ENCODE measurements at regions not wholly inside any gene's neighbourhood (a gene's known extent, or its start where the extent isn't known, plus 50 kb on each side); places are given as distances from the start of the nearest gene placed in this dataset.

DNA sequence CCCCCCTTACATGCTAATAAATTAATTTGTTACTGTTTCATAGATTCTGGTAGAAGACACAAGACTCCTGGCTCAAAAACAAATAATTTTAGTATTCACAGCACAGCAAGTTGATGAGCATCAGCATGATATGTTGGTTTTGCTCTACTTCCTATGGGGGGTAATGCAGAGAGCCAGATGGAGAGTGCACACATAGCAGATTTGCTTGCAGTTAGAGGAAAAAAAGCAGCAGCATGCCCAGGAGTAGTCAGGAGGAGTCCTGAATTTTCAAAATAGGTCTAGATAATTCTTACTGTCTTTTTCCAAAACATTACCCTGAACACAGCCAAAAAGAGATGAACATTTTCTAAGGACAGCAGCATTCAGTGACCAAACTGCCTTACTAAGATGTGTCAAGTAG lies 261.3 kb downstream of the COX7C start:
- DNase-seq (ENCODE audit: low read depth) = no peak

DNA sequence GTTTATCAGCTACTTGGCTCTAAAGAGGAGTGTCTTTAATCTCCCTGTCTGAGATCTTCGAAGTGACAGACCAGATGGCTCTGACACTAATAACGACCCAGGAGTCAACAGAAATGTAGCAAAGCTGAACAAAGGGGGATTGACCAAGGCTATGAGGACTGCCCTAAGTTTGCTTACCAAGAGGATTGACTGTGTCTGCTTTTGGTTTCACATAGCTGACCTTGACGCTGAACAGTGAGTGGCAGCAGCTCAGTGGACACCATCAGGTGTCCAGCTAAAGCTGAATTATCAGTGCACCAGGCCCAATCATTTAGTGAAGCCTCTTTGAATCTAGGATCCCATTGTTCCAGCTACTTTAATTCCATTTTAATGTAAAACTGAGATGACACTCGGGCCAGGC lies 262.6 kb downstream of the COX7C start:
- DNase-seq (ENCODE audit: low read depth) = no peak

DNA sequence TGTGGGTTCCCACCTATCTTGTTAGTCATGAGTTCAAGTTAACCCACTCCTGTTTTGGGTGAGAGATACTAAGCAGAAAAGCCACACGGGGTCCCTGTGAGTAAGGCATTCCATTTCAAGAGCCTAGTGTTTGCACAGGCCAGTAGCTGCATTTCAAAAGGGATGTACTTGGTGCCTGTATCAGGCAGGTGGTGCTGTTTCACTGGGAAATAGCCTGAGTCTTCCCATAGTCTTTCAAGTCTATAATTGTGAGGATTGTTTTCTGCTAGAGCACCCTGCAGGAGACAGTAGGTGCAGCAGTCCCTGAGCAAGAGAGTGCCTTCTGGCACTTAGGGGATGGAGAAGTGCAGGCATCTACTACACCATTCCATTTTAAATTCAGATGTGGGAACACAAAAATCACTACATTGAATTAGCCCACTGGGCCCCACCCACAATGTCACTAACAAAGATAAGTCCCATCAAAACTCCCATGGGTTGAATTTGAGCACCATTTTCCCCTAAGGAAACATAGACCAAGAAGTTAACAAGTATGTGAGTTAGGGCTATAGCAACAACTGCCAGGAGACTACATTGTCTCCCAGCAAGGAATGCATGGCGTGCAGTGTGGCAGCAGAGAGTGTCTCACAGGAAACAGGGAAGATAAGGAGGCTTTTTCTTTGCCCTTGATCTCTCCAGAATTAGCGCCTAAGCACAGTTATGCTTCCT lies 263.2 kb downstream of the COX7C start:
- peak; percentile 1 for DNase-seq (ENCODE audit: low read depth)

DNA sequence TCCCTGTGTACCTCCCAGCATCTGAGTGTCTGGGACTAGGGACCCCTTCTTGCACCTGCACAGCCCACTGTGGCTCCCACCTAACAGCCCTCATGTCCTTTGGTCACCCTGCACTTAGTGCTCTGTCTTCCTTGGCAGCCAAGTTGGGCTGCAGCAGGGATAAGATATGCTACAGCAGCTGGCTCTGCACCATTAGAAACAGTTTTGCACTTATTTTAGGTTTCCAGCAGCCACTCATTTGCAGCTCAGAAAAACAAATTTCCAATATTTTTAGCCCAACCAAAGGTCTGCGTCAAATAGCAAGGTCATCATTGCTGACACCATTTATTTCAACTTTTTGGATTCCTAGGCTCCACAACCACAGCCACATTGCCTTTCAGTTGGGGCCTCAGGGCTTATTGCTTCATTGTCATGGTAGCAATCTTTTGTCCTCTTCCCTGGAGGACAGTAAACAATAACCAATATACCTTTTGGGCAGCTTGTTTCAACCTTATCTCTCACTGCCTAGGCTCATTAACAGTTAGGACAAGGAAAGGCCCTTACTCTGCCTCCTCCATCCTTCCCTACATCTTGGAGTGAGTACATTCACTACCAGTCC lies 263.9 kb downstream of the COX7C start:
- DNase-seq (ENCODE audit: low read depth) = no peak

DNA sequence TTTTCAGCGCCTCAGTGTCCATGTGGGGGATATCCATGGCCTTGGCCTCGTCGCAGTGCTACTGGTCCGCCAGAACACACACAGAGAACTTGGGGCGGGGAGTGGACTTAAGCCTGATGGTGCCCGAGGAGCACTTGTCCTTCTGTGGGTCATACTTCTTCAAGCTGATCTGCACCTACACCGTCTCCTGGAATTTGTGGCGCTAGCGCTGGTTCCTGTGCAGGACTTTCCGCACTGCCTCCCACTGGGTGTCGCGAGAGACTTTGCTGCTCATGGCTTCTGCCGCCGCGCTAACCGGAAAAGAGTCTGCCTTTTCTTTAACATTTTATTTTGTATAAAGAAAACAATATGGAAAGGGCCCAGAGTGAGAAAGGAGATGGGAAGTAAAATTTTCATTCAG lies 266.9 kb downstream of the COX7C start:
- DNase-seq (ENCODE audit: low read depth) = no peak

DNA sequence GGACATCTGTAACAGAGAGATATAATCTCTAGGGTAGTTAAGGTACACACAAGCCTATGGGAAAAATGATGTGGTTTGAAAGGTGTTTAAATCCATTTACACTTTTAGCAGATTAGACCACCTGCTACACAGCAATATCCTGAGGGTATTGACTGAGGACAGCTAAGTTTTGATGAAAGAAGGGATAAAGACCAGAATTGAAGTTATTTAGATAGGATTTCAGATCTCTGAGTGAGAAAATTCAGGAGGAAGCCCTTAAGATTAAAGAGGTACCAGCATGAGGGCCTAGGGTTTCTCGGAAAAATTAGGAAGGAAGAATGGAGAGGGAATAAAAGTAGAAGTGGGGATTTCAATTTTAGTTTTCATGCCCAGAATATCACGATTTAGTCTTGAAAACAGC lies 267.3 kb downstream of the COX7C start:
- no peak for DNase-seq (ENCODE audit: low read depth)

DNA sequence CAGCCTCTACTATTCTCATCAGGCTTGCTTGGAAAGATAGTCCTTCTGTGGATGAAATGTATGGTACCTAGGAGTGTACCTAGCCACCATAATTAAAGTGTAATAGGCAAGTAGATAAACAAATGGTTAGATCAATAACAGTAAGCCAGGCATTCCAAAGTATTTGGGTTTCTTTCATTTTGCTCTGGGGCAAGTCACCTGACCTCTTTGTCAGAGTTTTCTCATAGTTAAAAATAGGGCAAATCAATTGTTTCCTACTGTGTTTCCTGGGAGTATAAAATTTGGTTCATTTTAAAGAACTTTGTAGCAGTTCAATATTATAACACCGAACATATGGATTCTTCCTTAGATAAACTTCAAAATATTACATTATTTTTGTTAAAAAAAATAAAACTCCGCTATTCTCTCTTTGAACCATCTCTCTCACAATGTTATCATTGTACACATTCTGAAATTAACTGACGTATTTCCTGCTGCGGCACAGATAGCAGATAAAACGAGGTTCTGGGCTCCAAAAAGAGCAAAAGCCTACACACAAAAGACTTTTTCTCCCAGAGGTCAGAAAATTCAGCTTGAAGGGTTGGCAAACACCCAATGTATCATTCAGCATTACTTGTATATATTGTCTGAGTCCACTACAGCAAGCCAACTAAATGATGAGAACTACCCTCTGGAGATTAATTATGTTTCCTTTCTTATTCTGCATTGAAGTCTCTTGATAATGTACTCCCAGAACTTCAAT lies 267.9 kb downstream of the COX7C start:
- no peak for DNase-seq (ENCODE audit: low read depth)

DNA sequence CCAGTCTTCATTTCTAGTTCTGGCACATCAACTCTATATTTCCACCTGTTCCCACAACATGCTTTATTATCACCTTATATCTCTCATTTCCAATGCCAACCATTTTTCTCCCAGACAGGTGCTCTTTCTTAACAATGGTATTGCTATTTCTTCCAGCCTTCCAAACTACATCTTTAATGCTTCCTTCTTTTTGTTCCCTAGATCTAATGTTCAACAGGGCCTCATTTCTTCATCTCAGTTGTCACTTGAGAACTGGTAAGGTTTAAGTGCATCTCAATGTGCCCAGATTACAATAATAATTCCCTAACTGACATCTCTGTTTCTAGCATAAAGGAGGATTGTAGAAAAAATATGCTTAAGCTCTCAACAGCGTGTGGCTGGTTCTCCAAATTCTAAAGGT lies 272.6 kb downstream of the COX7C start:
- no peak for DNase-seq (ENCODE audit: low read depth)

DNA sequence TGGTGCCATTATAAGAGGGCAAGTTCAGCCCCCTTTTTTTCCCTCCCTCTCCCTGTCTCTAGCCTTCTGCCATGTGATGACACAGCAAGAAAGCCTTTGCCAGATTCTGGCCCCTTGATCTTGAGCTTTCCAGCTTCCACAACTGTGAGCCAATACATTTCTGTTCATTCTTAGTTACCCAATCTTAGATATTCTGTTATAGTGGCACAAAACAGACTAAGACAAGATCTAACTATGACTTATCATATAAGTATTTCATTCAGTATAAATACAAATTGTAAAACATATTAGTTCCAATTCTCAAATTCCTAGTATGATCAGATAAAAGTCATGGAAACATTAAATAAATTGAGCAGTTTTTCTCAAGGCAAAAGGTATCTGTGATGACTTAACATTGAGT lies 276.3 kb downstream of the COX7C start:
- DNase-seq (ENCODE audit: low read depth) = no peak

DNA sequence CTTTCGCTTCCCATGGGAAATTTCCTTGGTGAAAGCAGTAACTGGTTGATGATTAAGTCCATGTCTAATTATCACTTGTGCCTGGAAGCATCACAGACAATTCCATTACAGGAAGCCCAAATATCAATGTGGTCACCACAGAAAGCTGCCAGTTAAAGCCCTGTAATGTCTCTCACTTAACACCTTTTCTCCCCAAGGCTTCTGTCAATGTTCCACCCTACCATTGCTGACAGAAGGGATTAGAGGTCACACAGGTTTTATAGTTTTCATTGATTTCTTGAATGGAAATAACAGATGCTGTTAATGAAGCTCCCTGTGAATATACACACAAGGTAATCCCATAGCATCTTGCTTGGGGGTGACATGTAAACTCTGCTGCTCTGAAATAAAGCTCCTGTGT lies 279.2 kb downstream of the COX7C start:
- DNase-seq (ENCODE audit: low read depth) = no peak

DNA sequence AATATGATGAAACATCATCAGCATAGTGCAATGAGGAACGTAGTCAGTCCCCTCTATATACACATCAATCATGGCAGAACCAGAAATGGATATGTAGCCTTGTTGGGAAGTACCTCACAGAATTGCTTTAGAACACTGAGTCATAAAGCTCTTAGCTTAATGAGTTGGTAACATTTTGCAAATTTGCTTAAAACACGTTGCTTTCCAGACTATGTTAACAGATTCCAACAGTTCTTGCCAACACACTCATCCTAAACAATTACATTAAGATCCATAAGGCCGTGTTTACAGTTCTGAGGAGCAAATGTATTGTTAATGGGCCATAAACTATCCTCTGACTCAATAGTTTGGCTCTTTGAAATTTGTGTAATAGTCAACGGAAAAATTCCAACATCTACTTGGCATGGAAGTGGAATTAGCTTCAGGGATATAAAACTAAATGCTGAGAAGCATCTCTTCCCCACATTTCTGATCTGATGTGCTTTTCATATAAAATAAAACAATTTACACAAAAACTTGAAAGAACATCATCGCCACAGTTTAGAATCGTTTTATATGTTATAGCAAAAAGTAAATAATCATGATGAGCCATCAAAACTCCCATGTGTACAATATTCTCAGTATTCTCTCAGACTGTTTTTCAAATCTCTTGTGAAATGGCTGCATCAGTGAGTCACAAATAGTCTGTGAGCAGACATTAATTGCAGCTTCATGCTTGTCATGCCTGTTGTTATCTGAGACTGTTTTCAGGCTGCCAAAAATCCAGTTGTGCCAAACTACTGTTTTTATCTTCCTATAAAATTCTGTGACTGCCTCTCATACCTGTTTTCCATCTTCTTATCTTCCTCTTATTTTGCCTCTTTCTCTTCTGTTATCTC lies 291.9 kb downstream of the COX7C start:
- DNase-seq (ENCODE audit: low read depth) = no peak

DNA sequence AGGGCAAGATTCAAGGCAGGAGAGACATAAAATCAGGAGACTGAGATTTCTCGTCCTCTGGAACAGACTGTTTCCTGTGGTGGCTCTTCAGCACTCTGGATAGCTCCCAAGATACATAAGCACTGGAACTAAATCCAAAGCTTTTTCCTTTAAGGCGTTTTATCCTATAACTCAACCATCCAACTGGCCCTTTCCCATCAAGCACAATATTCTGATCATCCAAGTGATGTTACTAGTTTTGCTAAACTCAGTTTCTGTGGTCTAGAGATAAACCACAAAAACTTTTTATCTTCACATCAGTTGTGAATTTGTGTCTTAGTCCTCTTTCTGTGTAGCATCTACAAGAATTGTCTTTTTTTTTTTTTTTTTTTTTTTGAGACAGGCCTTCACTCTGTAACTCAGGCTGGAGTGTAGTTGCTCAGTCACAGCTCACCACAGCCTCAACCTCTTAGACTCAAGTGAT lies 299.4 kb downstream of the COX7C start:
- DNase-seq (ENCODE audit: low read depth) = no peak

DNA sequence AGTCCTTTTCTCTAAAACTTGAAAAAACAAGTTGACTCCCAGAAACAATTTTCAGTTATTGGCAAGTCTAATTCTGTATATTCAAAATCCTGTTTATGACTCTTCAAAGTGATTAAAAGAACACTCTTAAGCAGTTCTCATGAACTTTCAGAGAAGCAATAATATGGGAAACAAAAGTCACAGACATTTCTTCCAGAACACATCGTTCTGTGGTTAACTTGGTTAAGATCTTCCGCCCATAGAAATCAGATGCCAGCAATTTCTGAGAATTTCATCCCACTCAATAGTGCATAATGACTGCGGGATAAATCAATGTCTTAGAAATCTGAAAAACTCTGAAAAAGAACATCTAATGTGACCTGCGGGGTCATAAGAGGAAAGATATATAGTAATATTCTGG lies 300.5 kb downstream of the COX7C start:
- DNase-seq (ENCODE audit: low read depth) = no peak

DNA sequence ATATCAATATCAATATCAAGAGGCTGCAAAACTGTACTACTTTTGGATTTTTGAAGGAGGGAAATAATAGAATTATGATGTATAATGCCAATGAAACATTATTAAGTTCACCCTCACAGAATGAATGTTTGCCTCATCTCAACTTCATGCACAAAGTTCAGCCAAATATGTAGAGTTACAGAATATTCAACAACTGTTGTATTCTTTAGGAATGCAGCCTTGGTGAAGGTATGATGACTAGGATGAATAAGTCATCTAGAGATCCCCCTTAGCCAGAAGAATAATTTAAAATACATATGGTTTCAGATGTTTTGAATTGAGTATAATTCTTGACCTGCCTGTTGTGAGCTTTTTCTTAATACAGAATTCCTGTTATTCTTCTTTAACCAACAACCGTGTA lies 308.3 kb downstream of the COX7C start:
- DNase-seq (ENCODE audit: low read depth) = no peak

DNA sequence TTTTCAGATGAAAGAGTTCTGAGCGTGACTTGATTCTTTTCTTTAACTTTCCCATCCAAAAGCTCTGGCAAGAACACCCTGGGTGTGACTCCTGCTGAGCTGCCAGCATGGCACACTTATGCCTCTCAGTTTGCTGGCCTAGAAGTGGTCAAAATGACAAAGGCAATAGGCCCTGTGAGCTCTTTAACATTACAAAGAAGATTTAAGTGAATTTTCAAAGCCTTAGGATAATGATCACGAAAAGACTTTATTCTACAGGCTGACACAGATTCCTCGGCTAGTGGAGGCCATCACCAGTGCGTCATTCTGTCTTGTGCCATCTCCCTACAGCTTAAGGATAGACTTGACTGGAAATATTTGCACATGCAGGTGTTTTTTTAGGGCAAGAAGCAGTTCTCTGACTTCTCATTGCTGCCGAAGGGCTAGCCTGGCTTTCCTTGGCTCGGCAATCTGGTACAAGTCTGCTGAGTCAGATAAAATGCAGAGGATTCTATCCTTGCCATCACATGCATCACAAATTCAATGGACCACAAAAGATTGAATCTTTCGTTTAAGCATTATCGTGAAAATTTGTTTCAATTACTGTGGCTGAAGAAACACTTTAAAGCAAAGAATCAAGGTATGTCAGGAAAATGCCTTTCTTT lies 311.5 kb downstream of the COX7C start:
- no peak for DNase-seq (ENCODE audit: low read depth)

DNA sequence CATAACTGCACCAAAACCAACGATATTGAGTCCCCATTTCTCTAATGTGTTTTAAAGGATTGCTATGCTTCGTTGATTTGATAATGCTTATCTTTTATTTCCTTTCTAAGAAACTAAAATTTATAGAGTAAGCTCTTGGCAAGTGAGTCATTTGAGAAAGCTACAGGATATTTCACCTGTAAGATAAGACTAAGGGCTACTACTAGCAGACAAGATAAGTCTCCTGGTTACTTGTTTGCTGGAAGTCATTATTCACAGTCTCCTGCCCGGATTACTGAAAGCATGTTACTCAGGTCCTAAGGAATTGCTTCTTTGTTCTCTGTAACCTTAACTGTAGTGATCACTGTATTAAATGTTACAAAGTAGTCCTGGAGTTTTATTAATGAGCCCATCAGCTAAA lies 315.9 kb upstream of the RASA1 start:
- DNase-seq (ENCODE audit: low read depth) = no peak

DNA sequence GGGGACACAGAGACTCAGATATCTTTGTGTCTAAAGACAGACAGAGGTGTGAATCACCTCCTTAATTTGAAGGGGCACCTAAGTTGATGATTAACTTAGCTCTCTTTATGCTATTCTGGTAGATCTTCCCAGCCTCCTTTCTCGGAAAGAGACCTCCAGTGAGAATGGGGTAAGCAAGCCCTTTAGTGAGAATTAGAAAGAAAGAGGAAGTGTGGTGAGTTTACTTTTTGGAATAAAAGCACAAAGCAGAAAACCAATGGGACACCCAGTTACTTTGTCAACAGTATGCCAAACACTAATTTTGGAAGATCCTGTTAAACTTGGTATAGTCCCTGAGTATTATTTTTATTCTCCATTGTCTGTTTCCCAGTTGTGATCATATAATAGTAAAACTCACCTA lies 302.8 kb upstream of the RASA1 start:
- DNase-seq (ENCODE audit: low read depth) = no peak

DNA sequence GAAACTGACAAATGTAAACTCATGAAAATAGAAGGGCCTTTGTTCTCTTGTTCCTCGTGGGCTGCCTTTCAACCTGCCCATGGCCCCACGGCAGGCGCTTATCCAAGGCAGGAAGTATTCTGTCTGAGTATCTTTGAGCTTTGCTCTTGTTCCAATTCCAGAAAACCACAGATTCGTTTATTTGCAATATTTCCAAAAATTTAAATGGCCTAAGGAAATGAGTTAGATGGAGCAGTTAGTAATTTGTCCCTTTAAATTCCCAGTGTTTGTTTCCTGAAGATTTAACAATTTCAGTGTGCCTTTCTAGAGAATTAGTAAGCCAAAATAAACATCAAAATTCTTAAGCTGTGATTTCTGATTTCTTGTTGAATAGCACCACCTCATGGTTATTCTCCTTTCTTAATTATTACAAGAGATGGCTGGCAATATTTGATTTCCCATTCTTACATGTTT lies 299.4 kb upstream of the RASA1 start:
- no peak for DNase-seq (ENCODE audit: low read depth)

DNA sequence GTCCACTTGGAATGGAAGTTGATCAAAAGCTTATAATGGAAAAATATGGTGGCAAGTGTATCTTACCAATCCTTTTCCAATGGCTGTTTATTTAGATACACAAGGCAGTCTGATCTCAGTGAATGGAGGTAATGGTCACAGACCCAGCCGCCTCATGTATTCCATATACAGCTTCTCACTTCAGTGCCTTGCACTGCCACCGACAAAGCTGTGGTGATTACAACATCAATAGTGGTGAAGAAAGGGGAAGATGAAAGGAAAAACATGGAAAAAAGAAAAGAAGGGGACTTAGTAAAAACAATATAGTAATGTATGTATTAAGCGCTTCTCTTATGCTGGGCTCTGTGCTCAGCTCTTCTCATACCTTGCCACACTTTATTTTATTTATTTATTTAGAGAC lies 297.3 kb upstream of the RASA1 start:
- DNase-seq (ENCODE audit: low read depth) = no peak

DNA sequence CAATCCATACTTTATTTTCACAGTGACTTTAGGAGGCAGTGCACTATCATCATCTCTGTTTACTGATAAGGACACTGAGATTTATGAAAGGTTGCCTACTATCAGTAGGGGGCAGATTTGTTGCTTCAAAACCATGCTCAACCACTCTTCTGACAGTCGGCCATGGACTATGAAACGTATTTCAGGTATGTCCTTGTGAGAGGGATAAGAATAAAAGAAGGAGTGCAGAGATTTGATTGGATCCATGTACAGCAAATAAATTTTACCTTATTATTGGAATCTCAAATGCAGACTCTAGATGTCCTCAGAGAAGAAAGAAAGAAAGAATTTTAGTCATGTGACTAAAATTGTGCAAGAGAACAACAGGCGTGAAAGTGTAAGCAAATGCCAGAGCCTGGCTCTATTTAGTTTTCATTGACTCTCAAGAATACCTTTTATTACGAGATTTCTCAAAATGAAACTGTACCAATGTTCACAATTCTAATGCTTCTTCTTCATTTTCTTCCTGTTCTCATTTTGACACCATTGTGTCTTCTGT lies 296.6 kb upstream of the RASA1 start:
- no peak for DNase-seq (ENCODE audit: low read depth)

DNA sequence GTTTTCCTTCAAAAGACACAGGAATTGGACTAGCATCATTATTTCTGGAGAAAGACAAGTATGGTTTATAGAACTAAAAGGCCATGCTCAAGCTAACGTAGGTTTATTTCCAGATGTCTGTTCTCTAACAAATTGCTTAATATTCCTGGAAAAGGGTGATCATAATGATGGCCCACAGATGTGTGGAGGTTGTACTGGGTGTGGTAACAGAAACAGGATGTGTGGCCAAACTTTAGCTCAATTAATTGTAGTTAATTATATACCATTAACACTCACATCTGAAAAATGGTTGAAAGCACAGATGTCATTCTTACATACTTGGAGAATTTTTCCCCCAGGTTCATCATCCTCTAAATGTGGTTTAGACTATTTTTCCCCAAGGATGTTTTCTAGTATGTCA lies 292.7 kb upstream of the RASA1 start:
- no peak for DNase-seq (ENCODE audit: low read depth)

DNA sequence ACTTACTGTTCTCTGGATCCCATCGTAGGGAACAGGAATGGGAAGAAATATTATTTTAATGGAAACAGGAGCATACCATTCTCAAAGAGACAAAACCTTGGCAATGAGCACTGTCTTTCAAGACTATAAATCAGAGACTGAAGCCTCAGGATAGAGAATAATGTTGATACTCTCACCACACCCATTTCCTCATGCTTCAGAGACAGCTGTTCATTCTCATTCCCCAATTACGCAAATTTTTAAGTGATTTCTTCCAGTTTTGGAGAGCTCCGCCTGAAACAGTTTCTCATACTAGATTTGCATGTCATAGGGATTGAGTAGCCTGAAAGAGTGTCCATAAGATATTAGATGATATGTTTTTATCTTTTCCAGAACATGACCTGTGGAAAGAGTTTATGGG lies 290.5 kb upstream of the RASA1 start:
- no peak for DNase-seq (ENCODE audit: low read depth)

Measured in stimulated activated CD8-positive, alpha-beta memory T cell treated with anti-CD3 and anti-CD28 coated beads, Interleukin-4, amount 100 ng/mL, for 24 hours (primary cell).